ENCODE measurements at regions not wholly inside any gene's neighbourhood (a gene's known extent, or its start where the extent isn't known, plus 50 kb on each side); places are given as distances from the start of the nearest gene placed in this dataset.

DNA sequence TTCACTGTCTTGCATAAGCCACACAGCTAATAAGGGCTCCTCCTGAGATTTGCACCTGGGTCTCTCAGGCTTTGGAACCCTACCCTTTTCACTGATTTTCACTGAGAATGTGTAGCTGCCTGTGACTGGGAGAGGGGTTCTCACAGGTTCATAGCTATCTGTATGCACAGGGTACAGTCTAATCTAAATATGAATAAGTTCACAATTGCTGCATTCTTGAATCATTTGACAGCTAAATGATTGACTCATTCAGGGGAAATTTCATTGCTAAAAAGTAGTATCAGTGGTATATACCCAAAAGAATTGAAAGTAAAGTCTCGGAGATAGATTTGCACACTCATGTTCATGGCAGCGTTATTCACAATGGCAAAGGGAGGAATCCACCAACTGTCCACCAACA, 140.7 kb downstream of the BOD1 start:
- Histone ChIP-seq H3K27ac (ENCODE audit: low read depth in 1 of 3, low read length in 2 of 3) (no peak overlapping the region), H3K27me3 (ENCODE audit: control insufficient read depth in 3 of 3, insufficient read depth in 3 of 3, low read length in 3 of 3) (peaks cover 0 to 4% (median 0%) of the 10 kb centered on the region in 3 donors), H3K9me3 (ENCODE audit: control insufficient read depth in 2 of 2, insufficient read depth in 1 of 2, low read depth in 1 of 2, low read length in 1 of 2) (no peaks in the 10 kb centered on the region), H3K36me3 (ENCODE audit: control insufficient read depth in 3 of 3, insufficient read depth in 2 of 3, low read depth in 1 of 3, low read length in 3 of 3) (no peaks in the 10 kb centered on the region), H3K4me3 (ENCODE audit: low read depth in 1 of 3, low read length in 3 of 3) (no peak overlapping the region), H3K4me1 (ENCODE audit: control insufficient read depth in 3 of 3, insufficient read depth in 2 of 3, low read depth in 1 of 3, low read length in 2 of 3) (no peaks in the 10 kb centered on the region)
- DNase-seq (no peak), FAIRE-seq (no peak)
- WGBS, 3 donors: 76 to 89% (median 81%) methylated on average over 2 of the region's 2 CpGs

DNA sequence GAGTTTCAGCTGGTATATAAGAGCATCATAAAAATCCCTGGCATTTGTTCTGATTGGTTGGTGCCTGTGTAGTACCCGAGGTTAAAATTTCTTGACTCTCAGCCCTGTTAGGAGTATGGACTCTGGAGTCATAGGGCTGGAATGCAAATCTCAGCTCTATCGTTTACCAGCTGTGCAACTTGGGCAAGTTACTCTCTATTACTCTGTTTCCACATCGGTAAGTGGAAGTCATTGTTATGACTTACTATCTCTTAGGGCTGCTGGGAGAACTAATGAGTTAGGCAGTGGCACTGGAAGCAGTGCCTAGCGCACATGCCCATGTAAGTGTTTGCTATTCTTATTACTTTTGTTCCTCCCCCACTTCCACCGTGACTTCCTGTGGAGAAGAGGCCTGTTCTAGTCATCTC, 141.6 kb downstream of the BOD1 start:
- Histone ChIP-seq H3K4me3 (ENCODE audit: low read depth in 1 of 3, low read length in 3 of 3) (no peak overlapping the region), H3K4me1 (ENCODE audit: control insufficient read depth in 3 of 3, insufficient read depth in 2 of 3, low read depth in 1 of 3, low read length in 2 of 3) (no peaks in the 10 kb centered on the region), H3K36me3 (ENCODE audit: control insufficient read depth in 3 of 3, insufficient read depth in 2 of 3, low read depth in 1 of 3, low read length in 3 of 3) (no peaks in the 10 kb centered on the region), H3K27me3 (ENCODE audit: control insufficient read depth in 3 of 3, insufficient read depth in 3 of 3, low read length in 3 of 3) (peaks cover 0 to 4% (median 0%) of the 10 kb centered on the region in 3 donors), H3K27ac (ENCODE audit: low read depth in 1 of 3, low read length in 2 of 3) (no peak overlapping the region), H3K9me3 (ENCODE audit: control insufficient read depth in 2 of 2, insufficient read depth in 1 of 2, low read depth in 1 of 2, low read length in 1 of 2) (no peaks in the 10 kb centered on the region)
- no peak for FAIRE-seq
- WGBS, 3 donors: 49 to 59% (median 51%) methylated on average over 5 of the region's 5 CpGs
- DNase-seq: no peak

DNA sequence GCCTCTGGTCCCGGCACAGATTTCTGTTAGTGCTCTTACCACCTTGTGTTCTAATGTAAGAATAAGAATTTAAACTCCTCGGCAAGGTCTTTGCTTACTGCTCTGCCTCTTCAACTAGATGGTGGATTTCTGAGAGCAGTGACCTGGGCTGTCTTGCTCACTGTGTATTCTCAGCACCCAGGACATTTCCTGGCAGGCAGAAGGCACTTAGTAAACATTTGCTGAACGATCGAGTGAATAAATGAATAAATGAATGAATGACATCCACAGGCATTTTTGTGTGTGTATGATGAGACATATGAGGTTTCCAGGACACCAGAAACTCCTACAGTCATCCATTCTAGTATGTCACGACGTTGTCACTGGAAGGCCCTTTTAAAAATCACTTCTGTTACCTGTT, 143.2 kb downstream of the BOD1 start:
- Histone ChIP-seq H3K4me3 (ENCODE audit: low read depth in 1 of 3, low read length in 3 of 3) (no peak overlapping the region), H3K4me1 (ENCODE audit: control insufficient read depth in 3 of 3, insufficient read depth in 2 of 3, low read depth in 1 of 3, low read length in 2 of 3) (no peaks in the 10 kb centered on the region), H3K27me3 (ENCODE audit: control insufficient read depth in 3 of 3, insufficient read depth in 3 of 3, low read length in 3 of 3) (peaks cover 0 to 2% (median 0%) of the 10 kb centered on the region in 3 donors), H3K9me3 (ENCODE audit: control insufficient read depth in 2 of 2, insufficient read depth in 1 of 2, low read depth in 1 of 2, low read length in 1 of 2) (no peaks in the 10 kb centered on the region), H3K27ac (ENCODE audit: low read depth in 1 of 3, low read length in 2 of 3) (no peak overlapping the region), H3K36me3 (ENCODE audit: control insufficient read depth in 3 of 3, insufficient read depth in 2 of 3, low read depth in 1 of 3, low read length in 3 of 3) (no peaks in the 10 kb centered on the region)
- WGBS, 3 donors: 73 to 82% (median 74%) methylated on average over 6 of the region's 6 CpGs
- FAIRE-seq (no peak), DNase-seq (no peak)

DNA sequence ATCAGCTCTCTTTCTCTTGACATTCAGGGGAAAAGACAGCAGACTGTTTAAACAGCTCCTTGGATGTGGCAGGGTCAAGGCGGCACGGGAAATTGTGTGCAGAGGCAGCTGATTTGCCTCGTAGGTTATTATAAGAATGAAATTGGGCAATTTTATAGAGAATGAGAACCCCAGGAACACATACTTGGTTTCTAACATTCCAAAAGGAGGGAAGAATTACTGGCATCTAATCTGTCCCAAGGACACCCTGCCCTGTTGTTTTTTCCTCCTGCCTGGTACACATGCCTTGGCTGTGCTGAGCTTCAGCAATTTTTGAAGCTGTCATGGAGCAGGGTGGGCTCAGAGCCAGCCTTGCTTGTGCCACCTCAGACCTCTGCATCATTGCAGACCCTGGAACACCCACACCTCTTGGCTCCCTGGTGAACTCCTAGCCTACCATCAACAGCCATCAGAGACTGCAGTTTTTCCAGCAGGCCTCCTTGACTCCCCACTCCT, 143.6 kb downstream of the BOD1 start:
- no peaks in the 10 kb centered on the region for H3K36me3 ChIP-seq (ENCODE audit: control insufficient read depth in 3 of 3, insufficient read depth in 2 of 3, low read depth in 1 of 3, low read length in 3 of 3)
- H3K4me3 ChIP-seq (ENCODE audit: low read depth in 1 of 3, low read length in 3 of 3): no peak overlapping the region
- peak overlapping the region in 1 of 3 donors; percentile 58 for H3K27ac ChIP-seq (ENCODE audit: low read depth in 1 of 3, low read length in 2 of 3)
- 65 to 84% (median 72%) methylated on average over 3 of the region's 3 CpGs for WGBS, 3 donors
- FAIRE-seq: no peak
- H3K27me3 ChIP-seq (ENCODE audit: control insufficient read depth in 3 of 3, insufficient read depth in 3 of 3, low read length in 3 of 3): peaks cover 0 to 2% (median 0%) of the 10 kb centered on the region in 3 donors
- DNase-seq: no peak
- no peaks in the 10 kb centered on the region for H3K4me1 ChIP-seq (ENCODE audit: control insufficient read depth in 3 of 3, insufficient read depth in 2 of 3, low read depth in 1 of 3, low read length in 2 of 3)
- H3K9me3 ChIP-seq (ENCODE audit: control insufficient read depth in 2 of 2, insufficient read depth in 1 of 2, low read depth in 1 of 2, low read length in 1 of 2): no peaks in the 10 kb centered on the region

DNA sequence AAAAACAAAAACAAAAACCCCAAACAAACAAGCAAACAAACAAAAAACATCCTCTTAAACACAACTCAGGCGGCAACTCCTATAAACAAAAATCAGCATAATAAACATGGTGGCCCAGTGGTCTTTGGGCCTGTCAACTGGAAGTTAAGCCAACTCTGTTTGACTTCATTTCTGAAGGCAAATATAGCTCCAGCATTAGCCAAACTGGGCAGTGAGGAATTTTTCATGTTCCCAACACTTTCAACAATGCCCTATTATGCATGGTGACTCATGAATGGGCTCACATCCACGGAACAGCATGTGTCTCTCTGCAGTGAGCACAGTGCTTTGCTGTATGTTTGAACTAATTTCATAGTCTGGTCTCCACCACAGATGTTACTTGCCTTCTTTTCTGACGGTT, 143.9 kb upstream of the STC2 start:
- no peaks in the 10 kb centered on the region for H3K9me3 ChIP-seq (ENCODE audit: control insufficient read depth in 2 of 2, insufficient read depth in 1 of 2, low read depth in 1 of 2, low read length in 1 of 2)
- H3K27me3 ChIP-seq (ENCODE audit: control insufficient read depth in 3 of 3, insufficient read depth in 3 of 3, low read length in 3 of 3): peaks cover 0 to 2% (median 0%) of the 10 kb centered on the region in 3 donors
- FAIRE-seq: no peak
- H3K4me1 ChIP-seq (ENCODE audit: control insufficient read depth in 3 of 3, insufficient read depth in 2 of 3, low read depth in 1 of 3, low read length in 2 of 3): no peaks in the 10 kb centered on the region
- no peaks in the 10 kb centered on the region for H3K36me3 ChIP-seq (ENCODE audit: control insufficient read depth in 3 of 3, insufficient read depth in 2 of 3, low read depth in 1 of 3, low read length in 3 of 3)
- H3K4me3 ChIP-seq (ENCODE audit: low read depth in 1 of 3, low read length in 3 of 3): no peak overlapping the region
- WGBS, 3 donors: 47 to 57% (median 55%) methylated on average over 3 of the region's 3 CpGs
- peak in 1 of 2 donors; percentile 10 for DNase-seq
- no peak overlapping the region for H3K27ac ChIP-seq (ENCODE audit: low read depth in 1 of 3, low read length in 2 of 3)

DNA sequence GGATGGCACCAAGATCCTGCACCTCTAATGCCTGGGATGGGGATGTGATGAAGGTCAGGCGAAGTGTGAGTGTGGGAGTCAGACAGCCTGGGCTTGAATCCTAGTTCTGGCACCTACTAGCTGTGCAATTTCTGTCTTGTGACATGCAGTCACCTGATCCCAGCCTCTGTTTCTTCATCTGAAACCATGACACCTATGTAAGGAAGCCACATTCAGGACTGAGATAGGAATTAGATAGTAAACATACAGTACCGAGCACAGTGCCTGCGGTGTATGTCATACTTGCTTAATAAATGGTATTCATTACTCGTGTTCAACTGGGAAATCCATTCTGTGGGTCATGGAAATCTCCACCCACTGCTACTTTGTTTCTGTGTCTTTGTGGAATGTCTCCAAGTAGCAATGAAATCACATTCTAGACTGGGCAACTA, 140.6 kb upstream of the STC2 start:
- Histone ChIP-seq H3K4me1 (ENCODE audit: control insufficient read depth in 3 of 3, insufficient read depth in 2 of 3, low read depth in 1 of 3, low read length in 2 of 3) (no peaks in the 10 kb centered on the region), H3K27ac (ENCODE audit: low read depth in 1 of 3, low read length in 2 of 3) (no peak overlapping the region), H3K36me3 (ENCODE audit: control insufficient read depth in 3 of 3, insufficient read depth in 2 of 3, low read depth in 1 of 3, low read length in 3 of 3) (no peaks in the 10 kb centered on the region), H3K9me3 (ENCODE audit: control insufficient read depth in 2 of 2, insufficient read depth in 1 of 2, low read depth in 1 of 2, low read length in 1 of 2) (peaks cover 0 to 12% of the 10 kb centered on the region in 2 donors), H3K27me3 (ENCODE audit: control insufficient read depth in 3 of 3, insufficient read depth in 3 of 3, low read length in 3 of 3) (peaks cover 0 to 2% (median 0%) of the 10 kb centered on the region in 3 donors), H3K4me3 (ENCODE audit: low read depth in 1 of 3, low read length in 3 of 3) (no peak overlapping the region)
- DNase-seq (no peak), FAIRE-seq (no peak)
- WGBS, 3 donors: 82 to 90% (median 82%) methylated on average over 4 of the region's 4 CpGs

DNA sequence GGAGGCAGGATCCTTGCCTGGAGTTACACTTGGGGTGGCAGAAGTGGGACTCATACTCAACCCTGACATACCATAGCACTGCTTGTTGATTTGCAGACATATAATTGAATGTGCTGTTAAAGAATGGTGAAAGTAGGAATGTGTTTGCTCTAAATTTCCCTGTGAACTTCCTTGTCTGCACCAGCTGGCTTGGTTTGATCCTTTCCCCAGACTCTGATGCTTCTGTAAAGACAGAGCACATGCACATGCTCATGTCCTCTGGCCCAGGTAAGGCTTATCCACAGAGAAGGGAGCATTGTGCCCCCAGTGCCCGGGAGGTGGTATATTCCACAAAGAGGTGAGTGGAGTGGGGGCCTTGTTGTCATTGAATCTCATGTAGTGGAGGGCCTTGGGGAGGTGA, 138.0 kb upstream of the STC2 start:
- H3K9me3 ChIP-seq (ENCODE audit: control insufficient read depth in 2 of 2, insufficient read depth in 1 of 2, low read depth in 1 of 2, low read length in 1 of 2): peaks cover 0 to 21% of the 10 kb centered on the region in 2 donors
- 65 to 75% (median 73%) methylated on average over 1 of the region's 1 CpG for WGBS, 3 donors
- DNase-seq: no peak
- FAIRE-seq: no peak
- H3K4me1 ChIP-seq (ENCODE audit: control insufficient read depth in 3 of 3, insufficient read depth in 2 of 3, low read depth in 1 of 3, low read length in 2 of 3): no peaks in the 10 kb centered on the region
- H3K36me3 ChIP-seq (ENCODE audit: control insufficient read depth in 3 of 3, insufficient read depth in 2 of 3, low read depth in 1 of 3, low read length in 3 of 3): no peaks in the 10 kb centered on the region
- H3K27ac ChIP-seq (ENCODE audit: low read depth in 1 of 3, low read length in 2 of 3): no peak overlapping the region
- H3K4me3 ChIP-seq (ENCODE audit: low read depth in 1 of 3, low read length in 3 of 3): no peak overlapping the region
- H3K27me3 ChIP-seq (ENCODE audit: control insufficient read depth in 3 of 3, insufficient read depth in 3 of 3, low read length in 3 of 3): no peaks in the 10 kb centered on the region

DNA sequence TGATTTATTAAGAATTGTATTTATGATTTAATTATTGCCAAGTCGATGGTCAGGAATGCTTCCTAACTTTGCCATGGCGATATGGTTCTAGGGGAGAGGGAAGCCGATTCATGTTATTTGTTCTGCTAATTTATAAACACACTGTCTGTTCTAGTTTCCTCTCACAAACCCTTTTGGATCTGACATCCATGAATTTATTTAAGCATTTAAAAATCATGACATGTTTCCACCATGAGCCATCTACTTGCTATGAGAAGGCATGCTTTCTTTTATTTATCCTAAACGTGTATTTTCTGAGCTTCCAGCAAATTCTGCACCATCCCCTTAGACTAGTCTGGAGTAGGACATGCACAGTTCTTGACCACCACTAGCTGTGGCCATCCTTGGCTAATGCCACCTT, 136.6 kb upstream of the STC2 start:
- DNase-seq: no peak
- FAIRE-seq: no peak
- Histone ChIP-seq H3K9me3 (ENCODE audit: control insufficient read depth in 2 of 2, insufficient read depth in 1 of 2, low read depth in 1 of 2, low read length in 1 of 2) (peaks cover 0 to 21% of the 10 kb centered on the region in 2 donors), H3K27ac (ENCODE audit: low read depth in 1 of 3, low read length in 2 of 3) (no peak overlapping the region), H3K4me1 (ENCODE audit: control insufficient read depth in 3 of 3, insufficient read depth in 2 of 3, low read depth in 1 of 3, low read length in 2 of 3) (no peaks in the 10 kb centered on the region), H3K27me3 (ENCODE audit: control insufficient read depth in 3 of 3, insufficient read depth in 3 of 3, low read length in 3 of 3) (no peaks in the 10 kb centered on the region), H3K4me3 (ENCODE audit: low read depth in 1 of 3, low read length in 3 of 3) (no peak overlapping the region), H3K36me3 (ENCODE audit: control insufficient read depth in 3 of 3, insufficient read depth in 2 of 3, low read depth in 1 of 3, low read length in 3 of 3) (no peaks in the 10 kb centered on the region)
- 71 to 73% (median 71%) methylated on average over 4 of the region's 4 CpGs for WGBS, 3 donors

DNA sequence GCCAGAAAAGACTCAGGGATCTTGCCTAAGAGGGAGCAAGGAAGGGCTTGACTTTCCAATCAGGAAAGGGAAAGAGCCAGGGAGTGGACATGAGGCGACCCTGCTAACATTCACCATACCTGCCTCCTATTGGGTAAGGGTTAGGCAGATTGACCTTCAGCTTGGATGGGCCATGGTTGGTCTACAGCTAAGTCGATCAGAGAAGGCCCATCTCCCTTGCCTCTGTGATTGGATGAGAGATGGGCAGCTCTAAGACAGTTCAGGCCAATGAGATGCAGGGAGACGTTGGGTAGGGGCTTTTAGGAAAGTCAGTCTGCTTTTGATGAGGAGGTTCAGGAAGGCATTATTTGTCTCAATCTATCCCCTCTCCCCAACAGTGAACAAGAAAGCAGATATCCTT, 135.0 kb upstream of the STC2 start:
- DNase-seq (no peak), FAIRE-seq (no peak)
- WGBS, 3 donors: 59 to 75% (median 66%) methylated on average over 3 of the region's 3 CpGs
- Histone ChIP-seq H3K4me1 (ENCODE audit: control insufficient read depth in 3 of 3, insufficient read depth in 2 of 3, low read depth in 1 of 3, low read length in 2 of 3) (no peaks in the 10 kb centered on the region), H3K27me3 (ENCODE audit: control insufficient read depth in 3 of 3, insufficient read depth in 3 of 3, low read length in 3 of 3) (no peaks in the 10 kb centered on the region), H3K4me3 (ENCODE audit: low read depth in 1 of 3, low read length in 3 of 3) (no peak overlapping the region), H3K9me3 (ENCODE audit: control insufficient read depth in 2 of 2, insufficient read depth in 1 of 2, low read depth in 1 of 2, low read length in 1 of 2) (peaks cover 0 to 21% of the 10 kb centered on the region in 2 donors), H3K27ac (ENCODE audit: low read depth in 1 of 3, low read length in 2 of 3) (no peak overlapping the region), H3K36me3 (ENCODE audit: control insufficient read depth in 3 of 3, insufficient read depth in 2 of 3, low read depth in 1 of 3, low read length in 3 of 3) (no peaks in the 10 kb centered on the region)

Measured in small intestine (tissue), 7 donors.